Adrenal gland (tissue), 5 donors: ENCODE measurements at regions not wholly inside any gene's neighbourhood (a gene's known extent, or its start where the extent isn't known, plus 50 kb on each side); places are given as distances from the start of the nearest gene placed in this dataset.

Experiments
- POLR2A ChIP-seq, 2 donors: fragments of 450-650 bp; IDR thresholded peaks; one replicate each; pipeline ENCODE4 v1.6.1; 2017; ENCODE audit warnings: antibody characterized with exemption in 2 of 2, mild to moderate bottlenecking in 2 of 2, moderate library complexity in 1 of 2
- TF ChIP-seq, protein P1 (sequence below), 6 experiments: fragments of 450-650 bp in 4 of 6; fragments of 200-600 bp in 2 of 6; sonication (generic) in 1 of 6; IDR thresholded peaks; 1 replicate in 5 of 6; 2 replicates in 1 of 6; pipeline versions ENCODE4 v1.5.1 to v1.8.0; 2016 to 2021; ENCODE audit warnings: antibody characterized with exemption in 6 of 6, mild to moderate bottlenecking in 2 of 6, moderate library complexity in 1 of 6
- donor health status: DM: no; HTN: no; CAD: no.

DNA sequence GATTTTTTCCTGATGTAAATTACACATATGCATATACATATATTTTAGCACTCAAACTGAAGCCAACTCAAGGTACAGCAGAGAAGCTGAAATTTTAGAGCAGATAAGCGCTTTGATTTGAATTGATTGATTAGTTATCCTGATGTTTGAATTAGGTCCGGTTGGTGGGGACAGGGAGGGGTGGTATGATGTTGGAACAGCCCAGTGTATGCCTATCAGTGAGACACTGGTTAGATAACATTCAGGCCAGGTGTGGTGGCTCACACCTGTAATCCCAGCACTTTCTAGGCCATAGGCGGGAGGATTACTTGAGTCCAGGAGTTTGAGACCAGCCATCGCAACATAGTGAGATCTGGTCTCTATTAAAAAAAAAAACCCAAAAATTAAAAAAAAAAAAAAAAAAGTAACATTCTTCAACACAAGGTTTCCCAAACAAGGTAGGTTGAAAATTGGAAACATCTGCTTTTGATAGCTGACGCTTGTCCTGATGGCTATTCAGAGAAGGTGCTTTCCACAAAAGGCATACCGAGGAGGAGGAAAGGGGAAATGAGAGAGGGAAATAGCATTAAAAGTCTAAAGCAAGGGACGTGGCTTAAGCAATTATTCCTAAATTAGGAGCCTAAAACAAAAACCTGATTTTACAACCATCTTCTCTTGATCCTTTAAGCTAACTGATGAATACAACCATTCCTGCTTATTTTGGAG lies 288.4 kb upstream of the JARID2 start:
- TF ChIP-seq, protein P1, sequence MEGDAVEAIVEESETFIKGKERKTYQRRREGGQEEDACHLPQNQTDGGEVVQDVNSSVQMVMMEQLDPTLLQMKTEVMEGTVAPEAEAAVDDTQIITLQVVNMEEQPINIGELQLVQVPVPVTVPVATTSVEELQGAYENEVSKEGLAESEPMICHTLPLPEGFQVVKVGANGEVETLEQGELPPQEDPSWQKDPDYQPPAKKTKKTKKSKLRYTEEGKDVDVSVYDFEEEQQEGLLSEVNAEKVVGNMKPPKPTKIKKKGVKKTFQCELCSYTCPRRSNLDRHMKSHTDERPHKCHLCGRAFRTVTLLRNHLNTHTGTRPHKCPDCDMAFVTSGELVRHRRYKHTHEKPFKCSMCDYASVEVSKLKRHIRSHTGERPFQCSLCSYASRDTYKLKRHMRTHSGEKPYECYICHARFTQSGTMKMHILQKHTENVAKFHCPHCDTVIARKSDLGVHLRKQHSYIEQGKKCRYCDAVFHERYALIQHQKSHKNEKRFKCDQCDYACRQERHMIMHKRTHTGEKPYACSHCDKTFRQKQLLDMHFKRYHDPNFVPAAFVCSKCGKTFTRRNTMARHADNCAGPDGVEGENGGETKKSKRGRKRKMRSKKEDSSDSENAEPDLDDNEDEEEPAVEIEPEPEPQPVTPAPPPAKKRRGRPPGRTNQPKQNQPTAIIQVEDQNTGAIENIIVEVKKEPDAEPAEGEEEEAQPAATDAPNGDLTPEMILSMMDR (IDR thresholded peaks at IDR 0.05) = no peak
- no peak for TF ChIP-seq POLR2A (IDR thresholded peaks at IDR 0.05)
